Breast epithelium (tissue), 4 donors: ENCODE measurements at regions not wholly inside any gene's neighbourhood (a gene's known extent, or its start where the extent isn't known, plus 50 kb on each side); places are given as distances from the start of the nearest gene placed in this dataset.

Experiments used
- DNase-seq, 2 donors: peaks; one replicate each; pipeline ENCODE4 v3.0.0-alpha.2; 2019; ENCODE audit warnings: low spot score in 2 of 2
- H3K27ac ChIP-seq, 2 donors: fragments of 200-600 bp; sonication (generic) in 1 of 2; one replicate each; pipeline ENCODE4 v1.5.1; 2016 to 2019; ENCODE audit warnings: mild to moderate bottlenecking in 1 of 2
- H3K27me3 ChIP-seq, 2 donors: fragments of 200-600 bp; sonication (generic) in 1 of 2; one replicate each; pipeline versions ENCODE4 v1.5.1 to v1.6.0; 2017 to 2019; ENCODE audit warnings: control low read depth in 1 of 2, mild to moderate bottlenecking in 1 of 2
- H3K36me3 ChIP-seq: fragments of 200-600 bp; one replicate; pipeline ENCODE4 v1.5.1; 2019
- H3K4me1 ChIP-seq, 2 donors: fragments of 200-600 bp; sonication (generic); one replicate each; pipeline ENCODE4 v1.5.1; 2016 to 2019; ENCODE audit warnings: control low read depth in 1 of 2
- H3K4me3 ChIP-seq, 3 donors: fragments of 200-600 bp; sonication (generic); 1 replicate in 2 of 3; 2 replicates in 1 of 3; pipeline ENCODE4 v1.5.1; 2016 to 2019; ENCODE audit warnings: mild to moderate bottlenecking in 3 of 3, moderate library complexity in 2 of 3
- H3K9me3 ChIP-seq, 2 donors: fragments of 200-600 bp; sonication (generic) in 1 of 2; one replicate each; pipeline ENCODE4 v1.5.1; 2016 to 2019; ENCODE audit warnings: control low read depth in 1 of 2
- POLR2A ChIP-seq: fragments of 450-650 bp; IDR thresholded peaks from one replicate; pipeline ENCODE4 v1.6.1; 2016; ENCODE audit warnings: antibody characterized with exemption, mild to moderate bottlenecking, moderate library complexity
- POLR2AphosphoS5 ChIP-seq, 3 donors: sonication (generic); formaldehyde crosslinking; IDR thresholded peaks; one replicate each; pipeline ENCODE4 v1.6.1; 2017; ENCODE audit warnings: antibody characterized with exemption in 3 of 3
- intact Hi-C: fragments of 100-400 bp; cut with DNase I; formaldehyde crosslinking; loops from one replicate; pipeline ENCODE4 v1.15.1; 2023; ENCODE audit warnings: low total_unique reads
- TF ChIP-seq, protein P1 (sequence below), 3 donors: fragments of 450-650 bp; IDR thresholded peaks; one replicate each; pipeline ENCODE4 v1.5.1; 2016 to 2017; ENCODE audit warnings: antibody characterized with exemption in 3 of 3, mild to moderate bottlenecking in 3 of 3, moderate library complexity in 3 of 3

DNA sequence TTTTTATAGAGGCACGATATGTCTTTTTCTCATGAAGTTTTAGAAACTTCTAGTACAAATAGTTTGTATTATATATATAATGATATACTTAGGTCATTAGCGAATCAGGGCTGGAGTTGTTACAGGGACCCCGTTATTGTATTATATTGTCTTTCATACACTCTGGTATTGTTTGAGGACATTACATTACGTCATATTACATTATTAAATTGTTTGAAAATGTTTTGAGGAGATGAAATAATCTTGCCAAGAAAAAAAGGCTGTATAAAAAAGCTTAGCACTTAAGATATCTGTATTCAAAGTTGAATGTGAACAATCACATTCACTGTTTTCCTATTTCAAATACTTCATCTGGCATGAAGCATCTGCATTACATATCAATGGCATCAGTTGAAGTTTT lies 239.6 kb upstream of the ASCC3 start:
- no peaks in the 10 kb centered on the region for H3K36me3 ChIP-seq
- no peaks in the 10 kb centered on the region for H3K4me1 ChIP-seq
- H3K9me3 ChIP-seq: no peaks in the 10 kb centered on the region
- DNase-seq: no peak
- no peak overlapping the region for H3K4me3 ChIP-seq
- intact Hi-C loops: no loop called here
- no peak overlapping the region for H3K27ac ChIP-seq
- H3K27me3 ChIP-seq: no peaks in the 10 kb centered on the region
- TF ChIP-seq POLR2AphosphoS5 (IDR thresholded peaks at IDR 0.05) (no peak), POLR2A (no peak)
- TF ChIP-seq, protein P1, sequence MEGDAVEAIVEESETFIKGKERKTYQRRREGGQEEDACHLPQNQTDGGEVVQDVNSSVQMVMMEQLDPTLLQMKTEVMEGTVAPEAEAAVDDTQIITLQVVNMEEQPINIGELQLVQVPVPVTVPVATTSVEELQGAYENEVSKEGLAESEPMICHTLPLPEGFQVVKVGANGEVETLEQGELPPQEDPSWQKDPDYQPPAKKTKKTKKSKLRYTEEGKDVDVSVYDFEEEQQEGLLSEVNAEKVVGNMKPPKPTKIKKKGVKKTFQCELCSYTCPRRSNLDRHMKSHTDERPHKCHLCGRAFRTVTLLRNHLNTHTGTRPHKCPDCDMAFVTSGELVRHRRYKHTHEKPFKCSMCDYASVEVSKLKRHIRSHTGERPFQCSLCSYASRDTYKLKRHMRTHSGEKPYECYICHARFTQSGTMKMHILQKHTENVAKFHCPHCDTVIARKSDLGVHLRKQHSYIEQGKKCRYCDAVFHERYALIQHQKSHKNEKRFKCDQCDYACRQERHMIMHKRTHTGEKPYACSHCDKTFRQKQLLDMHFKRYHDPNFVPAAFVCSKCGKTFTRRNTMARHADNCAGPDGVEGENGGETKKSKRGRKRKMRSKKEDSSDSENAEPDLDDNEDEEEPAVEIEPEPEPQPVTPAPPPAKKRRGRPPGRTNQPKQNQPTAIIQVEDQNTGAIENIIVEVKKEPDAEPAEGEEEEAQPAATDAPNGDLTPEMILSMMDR (IDR thresholded peaks at IDR 0.05): no peak

DNA sequence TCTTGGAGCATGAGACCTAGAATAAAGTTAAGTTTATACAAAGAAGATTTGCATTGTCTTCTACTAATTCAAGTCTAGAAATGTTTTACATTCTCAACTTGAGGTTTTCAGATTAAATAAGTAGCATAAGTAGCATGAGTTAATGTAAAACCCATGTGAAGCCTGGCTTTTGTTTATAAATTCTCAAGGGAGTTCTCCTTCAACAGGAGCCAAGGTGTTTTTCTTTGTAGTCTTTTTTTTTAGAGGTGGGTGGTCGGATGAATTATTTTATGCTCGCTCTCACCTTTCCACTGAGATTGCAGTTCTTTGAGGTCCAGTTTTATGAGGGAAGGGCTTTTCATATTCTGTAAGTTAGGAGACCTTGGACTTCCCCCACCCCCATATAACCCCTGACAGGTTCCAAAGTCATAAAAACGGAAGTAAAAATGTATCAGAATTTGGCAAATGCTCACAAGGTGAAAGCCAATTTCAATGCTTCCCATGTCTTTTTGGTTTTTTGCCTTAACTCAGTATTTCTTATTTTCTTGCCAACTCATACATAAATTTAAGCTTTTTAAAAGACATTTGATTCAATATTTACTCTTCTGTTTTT lies 244.3 kb upstream of the ASCC3 start:
- Histone ChIP-seq H3K4me1 (no peaks in the 10 kb centered on the region), H3K9me3 (no peaks in the 10 kb centered on the region), H3K27ac (no peak overlapping the region), H3K36me3 (no peaks in the 10 kb centered on the region), H3K4me3 (no peak overlapping the region), H3K27me3 (no peaks in the 10 kb centered on the region)
- intact Hi-C loops: no loop called here
- TF ChIP-seq, protein P1 (IDR thresholded peaks at IDR 0.05): no peak
- TF ChIP-seq POLR2AphosphoS5 (IDR thresholded peaks at IDR 0.05) (no peak), POLR2A (no peak)
- DNase-seq: no peak

DNA sequence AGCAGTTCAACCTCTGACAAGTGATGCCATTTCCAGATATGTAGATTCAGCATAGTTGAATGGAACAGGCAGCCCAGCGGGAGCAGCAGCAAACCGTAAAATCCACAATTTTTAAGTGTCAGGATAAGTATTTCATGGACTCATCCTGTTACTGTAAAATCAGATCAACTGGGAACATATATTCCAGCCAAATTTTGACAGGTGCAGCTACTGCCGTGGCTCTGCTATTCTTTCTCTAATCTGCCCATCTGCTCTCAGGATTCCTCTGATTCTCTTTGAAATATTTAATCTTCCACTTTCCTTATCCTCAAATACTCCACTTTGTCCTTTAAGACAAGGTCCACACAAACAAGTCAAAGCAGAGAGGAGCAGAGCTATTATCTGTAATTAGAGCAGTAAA lies 245.4 kb upstream of the ASCC3 start:
- Histone ChIP-seq H3K27ac (no peak overlapping the region), H3K36me3 (no peaks in the 10 kb centered on the region), H3K27me3 (no peaks in the 10 kb centered on the region), H3K4me1 (no peaks in the 10 kb centered on the region), H3K4me3 (no peak overlapping the region), H3K9me3 (no peaks in the 10 kb centered on the region)
- no peak for DNase-seq
- TF ChIP-seq POLR2AphosphoS5 (IDR thresholded peaks at IDR 0.05): no peak
- no peak for TF ChIP-seq POLR2A
- TF ChIP-seq, protein P1 (IDR thresholded peaks at IDR 0.05): no peak
- intact Hi-C loops: no loop called here

DNA sequence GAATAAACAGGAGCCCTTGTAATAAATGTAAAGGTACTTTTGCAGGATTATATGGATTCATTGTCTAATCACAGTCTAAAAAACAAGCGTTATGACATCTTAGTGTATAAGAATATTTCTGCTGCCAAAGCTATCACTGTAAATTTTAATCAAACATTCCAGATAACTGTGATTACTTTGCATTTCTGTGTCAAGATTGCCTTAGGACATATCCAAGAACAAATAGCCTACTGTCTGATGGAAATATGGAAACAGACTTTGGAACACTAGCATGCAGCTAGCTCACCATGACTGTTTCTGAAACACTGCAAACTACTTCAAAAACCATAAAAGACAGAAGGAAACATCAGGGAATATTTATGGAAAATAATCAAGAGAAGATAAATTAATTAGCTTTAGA lies 248.7 kb upstream of the ASCC3 start:
- Histone ChIP-seq H3K9me3 (no peaks in the 10 kb centered on the region), H3K36me3 (no peaks in the 10 kb centered on the region), H3K27ac (no peak overlapping the region), H3K4me3 (no peak overlapping the region), H3K4me1 (no peaks in the 10 kb centered on the region), H3K27me3 (no peaks in the 10 kb centered on the region)
- no peak for DNase-seq
- TF ChIP-seq POLR2AphosphoS5 (IDR thresholded peaks at IDR 0.05) (no peak), POLR2A (no peak)
- TF ChIP-seq, protein P1 (IDR thresholded peaks at IDR 0.05): no peak
- intact Hi-C loops: no loop called here

DNA sequence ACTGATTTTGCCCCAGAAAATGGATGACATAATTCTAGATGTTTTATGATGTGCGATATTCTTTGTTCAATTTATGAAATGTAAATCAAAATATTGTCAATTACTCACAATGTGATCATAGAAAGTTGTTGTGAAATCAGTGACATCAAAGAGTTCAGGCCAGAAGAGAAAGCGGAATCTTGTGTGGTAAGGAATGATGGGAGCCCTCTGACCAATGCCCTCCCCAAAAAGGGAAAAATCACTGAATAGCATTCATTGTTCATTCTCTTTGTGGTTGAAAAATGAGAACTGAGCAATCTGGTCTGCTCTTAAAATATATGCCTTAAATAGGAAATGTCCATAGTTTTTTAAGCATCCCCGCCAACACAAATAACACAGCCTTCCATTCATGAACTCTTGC lies 247.1 kb upstream of the GRIK2 start:
- no peaks in the 10 kb centered on the region for H3K27me3 ChIP-seq
- H3K4me1 ChIP-seq: no peaks in the 10 kb centered on the region
- H3K27ac ChIP-seq: no peak overlapping the region
- no peak for TF ChIP-seq POLR2AphosphoS5 (IDR thresholded peaks at IDR 0.05)
- TF ChIP-seq, protein P1 (IDR thresholded peaks at IDR 0.05): no peak
- no peak for TF ChIP-seq POLR2A
- no peak for DNase-seq
- no peaks in the 10 kb centered on the region for H3K36me3 ChIP-seq
- intact Hi-C loops: no loop called here
- no peaks in the 10 kb centered on the region for H3K9me3 ChIP-seq
- H3K4me3 ChIP-seq: no peak overlapping the region
